IMR-90 (cell line): ENCODE measurements at regions not wholly inside any gene's neighbourhood (a gene's known extent, or its start where the extent isn't known, plus 50 kb on each side); places are given as distances from the start of the nearest gene placed in this dataset.

Experiments used
- ATAC-seq: fragments of 200-7000 bp; cut with Tn5 transposase; 2 replicates; pipeline ENCODE4 v1.9.1; 2020; ENCODE audit warnings: low read depth, mild to moderate bottlenecking, moderate library complexity
- BruUV-seq: library from RNA; stranded (reverse); fragments of 400-500 nt; replicated peaks from 2 replicates; lab custom pipeline; 2021; lab: Mats Ljungman, UMichigan
- CTCF ChIA-PET: fragments of 300-600 bp; formaldehyde crosslinking; extraction: SDS; loops from one replicate; lab custom pipeline; 2021; ENCODE audit warnings: antibody characterized with exemption; lab: Yijun Ruan, JAX
- POLR2A ChIA-PET: fragments of 300-600 bp; sonication (Branson Sonifier 250); formaldehyde crosslinking; loops from one replicate; lab custom pipeline; 2022; ENCODE audit warnings: antibody characterized with exemption; ENCODE audit not compliant: unreplicated experiment; lab: Charles Lee
- DNase-seq: peaks from one replicate; pipeline ENCODE4 v3.0.0; 2013
- H2AFZ ChIP-seq: replicated peaks from 2 replicates; pipeline ENCODE3; 2013; ENCODE audit warnings: low read length, mild to moderate bottlenecking; ENCODE audit not compliant: poor library complexity
- H2AK5ac ChIP-seq: 2 replicates; pipeline ENCODE4 v1.6.1; 2013; ENCODE audit warnings: low read depth, low read length, inconsistent platforms
- H2AK9ac ChIP-seq: replicated peaks from 2 replicates; pipeline ENCODE3; 2013; ENCODE audit warnings: mild to moderate bottlenecking, low read depth, low read length, moderate library complexity; ENCODE audit not compliant: poor library complexity
- H2BK120ac ChIP-seq: 2 replicates; pipeline ENCODE4 v1.6.1; 2013; ENCODE audit warnings: low read depth, low read length, inconsistent platforms
- H2BK15ac ChIP-seq: 3 replicates; pipeline ENCODE4 v1.6.1; 2013; ENCODE audit warnings: low read depth, low read length, inconsistent platforms
- H2BK20ac ChIP-seq: 2 replicates; pipeline ENCODE4 v1.6.1; 2013; ENCODE audit warnings: low read depth, mild to moderate bottlenecking, inconsistent platforms, low read length, moderate library complexity
- H2BK5ac ChIP-seq: 2 replicates; pipeline ENCODE4 v1.6.1; 2013; ENCODE audit warnings: mild to moderate bottlenecking, low read depth, low read length, inconsistent platforms; ENCODE audit not compliant: poor library complexity, severe bottlenecking
- H3K14ac ChIP-seq: replicated peaks from 2 replicates; pipeline ENCODE4 v1.6.1; 2013; ENCODE audit warnings: low read depth, low read length, inconsistent platforms
- H3K18ac ChIP-seq: 2 replicates; pipeline ENCODE4 v1.6.1; 2013; ENCODE audit warnings: low read depth, low read length, control low read depth
- H3K23ac ChIP-seq: 2 replicates; pipeline ENCODE4 v1.6.1; 2013; ENCODE audit warnings: low read depth, low read length, inconsistent platforms
- H3K27ac ChIP-seq: 2 replicates; pipeline ENCODE4 v1.5.1; 2013; ENCODE audit warnings: mild to moderate bottlenecking, control low read depth, low read length; ENCODE audit not compliant: insufficient read depth
- H3K27me3 ChIP-seq: 2 replicates; pipeline ENCODE4 v1.6.1; 2013; ENCODE audit warnings: low read length; ENCODE audit not compliant: control insufficient read depth, insufficient read depth
- H3K36me3 ChIP-seq: 2 replicates; pipeline ENCODE4 v1.6.1; 2013; ENCODE audit warnings: low read length, mixed read lengths; ENCODE audit not compliant: control insufficient read depth, insufficient read depth
- H3K4ac ChIP-seq: 2 replicates; pipeline ENCODE4 v1.6.1; 2013; ENCODE audit warnings: low read depth, low read length, inconsistent platforms
- H3K4me1 ChIP-seq: 2 replicates; pipeline ENCODE4 v1.6.1; 2013; ENCODE audit warnings: low read length, mixed read lengths; ENCODE audit not compliant: control insufficient read depth, insufficient read depth
- H3K4me2 ChIP-seq: 2 replicates; pipeline ENCODE4 v1.6.1; 2013; ENCODE audit warnings: low read depth, mild to moderate bottlenecking, control low read depth, low read length, moderate library complexity
- H3K4me3 ChIP-seq: 2 replicates; pipeline ENCODE4 v1.5.1; 2013; ENCODE audit warnings: low read depth, mild to moderate bottlenecking, control low read depth, low read length, moderate library complexity; ENCODE audit not compliant: insufficient read depth
- H3K56ac ChIP-seq: 2 replicates; pipeline ENCODE4 v1.6.1; 2013; ENCODE audit warnings: low read length, inconsistent platforms; ENCODE audit not compliant: insufficient read depth; ENCODE audit errors: extremely low read depth
- H3K79me1 ChIP-seq, 2 experiments: 2 replicates each; pipeline ENCODE4 v1.6.1; 2013; ENCODE audit warnings: low read length in 2 of 2, inconsistent platforms in 1 of 2, low read depth in 1 of 2
- H3K9ac ChIP-seq: 2 replicates; pipeline ENCODE4 v1.6.1; 2013; ENCODE audit warnings: low read depth, low read length, control low read depth
- H3K9me1 ChIP-seq: 2 replicates; pipeline ENCODE4 v1.6.1; 2013; ENCODE audit warnings: low read length, inconsistent platforms; ENCODE audit not compliant: insufficient read depth
- H3K9me3 ChIP-seq: 2 replicates; pipeline ENCODE4 v1.6.1; 2013; ENCODE audit warnings: low read length; ENCODE audit not compliant: control insufficient read depth, insufficient read depth
- H4K20me1 ChIP-seq: 2 replicates; pipeline ENCODE4 v1.6.1; 2013; ENCODE audit warnings: low read length, inconsistent platforms; ENCODE audit not compliant: insufficient read depth
- H4K5ac ChIP-seq: 2 replicates; pipeline ENCODE4 v1.6.1; 2013; ENCODE audit warnings: mild to moderate bottlenecking, low read depth, low read length, control low read depth
- H4K8ac ChIP-seq, 2 experiments: 2 replicates each; pipeline ENCODE4 v1.6.1; 2013; ENCODE audit warnings: low read depth in 2 of 2, low read length in 2 of 2, control low read depth in 1 of 2, inconsistent platforms in 1 of 2
- H4K91ac ChIP-seq: 2 replicates; pipeline ENCODE4 v1.6.1; 2013; ENCODE audit warnings: low read depth, low read length, inconsistent platforms; ENCODE audit not compliant: insufficient read depth
- BHLHE40 ChIP-seq: fragments of 150-350 bp; IDR thresholded peaks from 2 replicates; pipeline ENCODE4 v1.6.1; 2016; ENCODE audit warnings: mild to moderate bottlenecking, low read depth, low read length
- CEBPB ChIP-seq: IDR thresholded peaks from 2 replicates; pipeline ENCODE4 v1.6.1; 2012; ENCODE audit warnings: low read depth, low read length, improper control_type of control experiment
- CTCF ChIP-seq: conservative IDR thresholded peaks from 2 replicates; pipeline ENCODE4 v1.5.1; 2012; ENCODE audit warnings: mild to moderate bottlenecking, low read depth, low read length, improper control_type of control experiment
- MAFK ChIP-seq: IDR thresholded peaks from 2 replicates; pipeline ENCODE4 v1.6.1; 2012; ENCODE audit warnings: low read depth, low read length, improper control_type of control experiment
- MAZ ChIP-seq: IDR thresholded peaks from 2 replicates; pipeline ENCODE4 v1.6.1; 2012; ENCODE audit warnings: low read depth, mild to moderate bottlenecking, low read length, improper control_type of control experiment, moderate library complexity, borderline replicate concordance
- MXI1 ChIP-seq: IDR thresholded peaks from 2 replicates; pipeline ENCODE4 v1.6.1; 2012; ENCODE audit warnings: low read depth, mild to moderate bottlenecking, low read length, moderate library complexity, borderline replicate concordance
- POLR2A ChIP-seq: IDR thresholded peaks from 2 replicates; pipeline ENCODE4 v1.6.1; 2012; ENCODE audit warnings: mild to moderate bottlenecking, low read depth, low read length
- RAD21 ChIP-seq: IDR thresholded peaks from 2 replicates; pipeline ENCODE4 v1.6.1; 2012; ENCODE audit warnings: low read length, improper control_type of control experiment
- RFX5 ChIP-seq: IDR thresholded peaks from 2 replicates; pipeline ENCODE4 v1.8.0; 2012; ENCODE audit warnings: low read depth, mild to moderate bottlenecking, low read length, moderate library complexity
- SMC3 ChIP-seq: fragments of 150-350 bp; IDR thresholded peaks from 2 replicates; pipeline ENCODE4 v1.6.1; 2016; ENCODE audit warnings: low read depth, mild to moderate bottlenecking, antibody characterized with exemption, low read length, moderate library complexity
- WGBS, 2 experiments: methylation state at CpG; one replicate each; pipeline versions ENCODE4 v1.1.5 to v1.1.7; 2013; ENCODE audit warnings: missing lambda C conversion rate in 2 of 2; ENCODE audit not compliant: insufficient read length in 1 of 2; ENCODE audit errors: extremely low coverage in 2 of 2; 5-methylcytosine and 5-hydroxymethylcytosine counted together
- dilution Hi-C: fragments of 300-500 bp; cut with HindIII; formaldehyde crosslinking; loops from one replicate; pipeline ENCODE4 v1.14.3; 2018; ENCODE audit warnings: low sequenced_read_pairs; ENCODE audit not compliant: unreplicated experiment
- in situ Hi-C: fragments of 300-500 bp; cut with MboI; formaldehyde crosslinking; loops from 3 replicates; pipeline ENCODE4 v1.14.3; 2019; ENCODE audit warnings: low sequenced_read_pairs, inconsistent platforms, mixed read lengths
- intact Hi-C: fragments of 100-400 bp; cut with micrococcal nuclease; formaldehyde crosslinking; loops from 2 replicates; pipeline ENCODE4 v1.10.0; 2022

- H4K8ac ChIP-seq: no peak overlapping the region
- H3K4me2 ChIP-seq: no peak overlapping the region
- no peaks in the 10 kb centered on the region for H3K79me1 ChIP-seq
- WGBS, 2 experiments: no CpG with 5 or more reads among the region's 7 CpGs
- TF ChIP-seq POLR2A (no peak), CEBPB (no peak), MAZ (no peak), SMC3 (no peak), MAFK (no peak), MXI1 (no peak), BHLHE40 (no peak), RAD21 (no peak), RFX5 (no peak), CTCF (no peak)
- H4K5ac ChIP-seq: no peak overlapping the region
- no peaks in the 10 kb centered on the region for H3K36me3 ChIP-seq
- H3K27ac ChIP-seq: no peak overlapping the region
- no peak overlapping the region for H3K56ac ChIP-seq
- no peaks in the 10 kb centered on the region for H3K4me1 ChIP-seq
- H3K9ac ChIP-seq: no peak overlapping the region
- H3K9me1 ChIP-seq: no peaks in the 10 kb centered on the region
- H2BK20ac ChIP-seq: no peak overlapping the region
- no peak overlapping the region for H4K91ac ChIP-seq
- H2BK15ac ChIP-seq: no peak overlapping the region
- no peak overlapping the region for H2AFZ ChIP-seq
- no peak overlapping the region for H3K23ac ChIP-seq
- CTCF ChIA-PET: no interaction called here
- dilution Hi-C loops: no loop called here
- no peak overlapping the region for H3K14ac ChIP-seq
- no TSS peak for BruUV-seq
- in situ Hi-C loops: no loop called here
- DNase-seq (no peak), ATAC-seq (no peak)
- no peak overlapping the region for H3K4ac ChIP-seq
- no peak overlapping the region for H2BK120ac ChIP-seq
- intact Hi-C loops: loop anchor here (2.0 kb wide), 1 partner anchor 61 kb away; no protein-coding TSS in a partner anchor
- H2AK9ac ChIP-seq: no peak overlapping the region
- POLR2A ChIA-PET: no interaction called here
- no peak overlapping the region for H3K18ac ChIP-seq
- H2AK5ac ChIP-seq: no peak overlapping the region
- no peak overlapping the region for H3K4me3 ChIP-seq
- no peaks in the 10 kb centered on the region for H3K9me3 ChIP-seq
- no peaks in the 10 kb centered on the region for H4K20me1 ChIP-seq
- H3K27me3 ChIP-seq: no peaks in the 10 kb centered on the region
- no peak overlapping the region for H2BK5ac ChIP-seq
These were observed 132.5 kb downstream of the NOC3L start for GRCh38 chr10:94230134-94230785.
